ENCODE measurements at regions not wholly inside any gene's neighbourhood (a gene's known extent, or its start where the extent isn't known, plus 50 kb on each side); places are given as distances from the start of the nearest gene placed in this dataset.
"Not testable (repeated sequence)": the region's sequence is repeated elsewhere in the genome, so short reads cannot be mapped to it uniquely, and the experiment has no call there.

GRCh38 chr5:167853421-167853820 is 438.0 kb upstream of the WWC1 start:
- DNase-seq, result no peak

DNA sequence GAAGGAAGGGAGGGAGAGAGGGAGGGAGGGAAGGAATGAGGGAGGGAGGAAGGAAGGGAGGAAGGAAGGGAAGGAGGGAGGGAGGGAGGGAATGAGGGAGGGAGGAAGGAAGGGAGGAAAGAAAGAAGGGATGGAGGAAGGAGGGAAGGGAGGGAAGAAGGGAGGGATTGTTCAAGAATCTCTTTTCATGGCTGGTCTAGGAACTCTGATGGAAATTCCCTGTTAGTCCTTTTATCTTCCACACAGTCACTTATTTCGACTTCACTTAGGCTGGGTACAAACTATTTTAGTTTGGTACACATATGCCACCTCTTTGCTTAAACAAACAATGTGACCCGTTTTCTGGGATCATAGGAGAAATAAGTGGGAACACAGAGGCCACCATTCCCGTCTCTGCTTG is 435.6 kb upstream of the WWC1 start:
- no peak for DNase-seq

GRCh38 chr5:167857321-167857720 is 434.1 kb upstream of the WWC1 start:
- no peak for DNase-seq

GRCh38 chr5:167858186-167858855 is 433.1 kb upstream of the WWC1 start:
- not testable (repeated sequence) for DNase-seq

DNA sequence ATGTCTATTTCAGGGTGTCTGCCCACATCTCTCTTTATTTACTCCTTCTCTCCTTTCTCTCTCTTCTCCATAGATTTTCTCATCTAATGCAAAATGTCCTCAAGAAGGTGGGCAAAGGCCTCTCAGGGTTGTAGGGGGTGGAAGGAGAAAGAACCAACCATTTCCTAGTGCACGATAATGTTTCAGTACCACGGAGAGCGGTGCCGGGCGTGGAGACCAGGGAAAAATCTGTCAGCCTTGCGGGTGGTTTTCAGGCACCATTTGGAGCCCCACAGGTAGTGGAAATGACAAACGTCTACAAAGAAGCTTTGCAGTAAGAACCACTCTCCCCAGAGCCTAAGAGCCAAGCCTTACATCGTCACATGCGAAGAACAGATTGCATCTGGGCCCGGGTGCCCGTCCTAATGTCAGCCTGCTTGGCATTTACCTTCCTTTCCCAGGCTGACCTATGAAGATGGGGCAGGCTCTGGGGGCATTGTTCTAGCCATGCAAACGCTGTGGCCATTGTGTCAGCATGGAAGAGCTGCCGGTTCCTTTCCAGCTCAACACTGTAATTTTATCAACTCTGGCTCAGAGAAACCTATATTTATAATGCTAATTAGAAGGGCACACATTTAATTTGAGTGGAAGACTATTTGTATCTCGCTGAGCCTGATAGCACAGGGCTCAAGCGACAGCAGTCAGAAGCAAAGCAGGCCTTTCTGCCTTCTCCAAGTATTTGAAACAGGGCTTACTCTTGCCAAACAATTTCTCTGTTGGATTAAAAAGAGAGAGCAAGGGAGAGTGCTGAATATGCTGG is 430.1 kb upstream of the WWC1 start:
- no peak for DNase-seq

- no peak for DNase-seq
These were observed 429.5 kb upstream of the WWC1 start for GRCh38 chr5:167861928-167862426.

DNA sequence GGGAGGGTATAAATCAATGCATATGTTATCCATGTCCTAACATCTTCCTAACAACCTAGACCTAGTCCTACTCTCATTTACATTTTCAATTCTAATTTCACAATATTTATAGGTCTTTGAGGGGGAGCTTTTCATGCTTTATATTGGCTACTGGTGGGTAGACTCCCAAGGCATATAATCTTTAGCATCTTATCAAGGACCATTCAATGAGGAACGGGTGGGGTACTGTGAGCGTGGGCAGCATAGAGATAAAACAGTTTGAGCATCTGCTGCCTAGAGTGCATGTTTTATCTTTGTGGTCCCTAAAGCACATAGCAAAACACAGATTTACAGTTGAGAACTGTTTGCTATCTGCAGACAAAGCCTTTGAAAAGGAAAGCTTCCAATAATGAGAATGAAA is 427.6 kb upstream of the WWC1 start:
- DNase-seq, result no peak

- no peak for DNase-seq
These were observed 426.6 kb upstream of the WWC1 start for GRCh38 chr5:167864801-167865200.

- no peak for DNase-seq
These were observed 424.6 kb upstream of the WWC1 start for GRCh38 chr5:167866797-167867196.

- no peak for DNase-seq
These were observed 424.2 kb upstream of the WWC1 start for GRCh38 chr5:167867281-167867680.

GRCh38 chr5:167869125-167869524 is 422.3 kb upstream of the WWC1 start:
- no peak for DNase-seq

DNA sequence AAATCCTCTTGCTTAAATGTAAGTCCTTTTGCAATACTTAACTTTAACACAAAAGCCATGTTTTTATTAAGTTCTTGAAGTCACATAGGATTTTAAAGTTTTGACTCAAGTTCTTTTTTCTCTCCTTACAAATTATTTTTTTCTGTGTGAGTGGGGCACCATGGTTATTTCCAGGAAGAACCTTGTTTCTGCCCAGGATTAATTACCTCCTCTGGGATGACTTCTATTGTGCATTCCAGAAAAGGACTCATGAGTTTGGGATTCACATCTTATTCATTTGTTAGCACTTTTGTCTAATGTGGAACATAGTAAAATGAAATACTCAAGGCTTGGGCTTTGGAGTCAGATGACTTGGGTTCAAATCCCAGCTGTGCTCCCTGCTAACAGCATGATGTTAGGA is 421.4 kb upstream of the WWC1 start:
- no peak for DNase-seq

DNA sequence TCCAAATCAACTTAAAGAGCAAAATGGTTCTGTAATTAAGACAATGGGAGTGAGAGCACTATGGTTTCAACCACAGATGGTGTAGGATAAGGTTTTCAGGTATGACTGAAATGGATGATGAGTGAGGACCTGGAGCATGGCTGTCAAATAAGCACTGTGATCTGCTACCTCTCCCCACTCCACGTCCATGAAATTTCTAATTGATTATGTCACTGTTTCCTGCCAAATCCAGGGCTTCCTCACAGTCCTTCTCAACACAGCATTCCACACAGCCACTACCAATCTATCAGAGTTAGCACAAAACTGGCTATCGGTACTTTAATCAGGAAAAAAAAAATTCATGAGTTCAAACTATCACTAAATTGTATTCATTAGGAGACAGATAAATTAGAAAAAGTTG is 420.4 kb upstream of the WWC1 start:
- DNase-seq, result no peak

GRCh38 chr5:167872791-167873190 is 418.7 kb upstream of the WWC1 start:
- no peak for DNase-seq

GRCh38 chr5:167877114-167877722 is 414.2 kb upstream of the WWC1 start:
- no peak for DNase-seq

- DNase-seq, result no peak
These were observed 413.5 kb upstream of the WWC1 start for GRCh38 chr5:167877924-167878323.

GRCh38 chr5:167880420-167880819 is 411.0 kb upstream of the WWC1 start:
- no peak for DNase-seq

DNA sequence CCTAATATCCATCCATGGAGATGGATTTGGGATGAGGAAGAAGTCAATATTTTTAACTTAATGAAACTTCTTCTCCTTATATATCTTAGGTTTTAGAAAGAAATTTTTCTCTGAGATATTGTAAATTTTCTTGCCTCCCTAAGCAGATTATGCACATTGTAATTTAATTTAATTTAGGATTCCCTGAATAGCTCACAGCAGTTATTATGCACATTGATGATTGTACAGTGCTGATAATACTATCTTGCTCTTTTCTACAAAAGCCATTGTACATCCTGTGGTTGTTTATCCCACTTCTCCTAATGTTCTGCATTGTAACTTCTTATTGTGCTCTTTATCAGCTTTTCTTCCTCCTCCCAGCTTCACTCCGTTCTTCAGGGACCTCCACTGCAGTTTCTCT is 410.4 kb upstream of the WWC1 start:
- no peak for DNase-seq

- no peak for DNase-seq
These were observed 405.2 kb upstream of the WWC1 start for GRCh38 chr5:167886196-167886595.

GRCh38 chr5:167888393-167888792 is 403.1 kb upstream of the WWC1 start:
- no peak for DNase-seq

DNA sequence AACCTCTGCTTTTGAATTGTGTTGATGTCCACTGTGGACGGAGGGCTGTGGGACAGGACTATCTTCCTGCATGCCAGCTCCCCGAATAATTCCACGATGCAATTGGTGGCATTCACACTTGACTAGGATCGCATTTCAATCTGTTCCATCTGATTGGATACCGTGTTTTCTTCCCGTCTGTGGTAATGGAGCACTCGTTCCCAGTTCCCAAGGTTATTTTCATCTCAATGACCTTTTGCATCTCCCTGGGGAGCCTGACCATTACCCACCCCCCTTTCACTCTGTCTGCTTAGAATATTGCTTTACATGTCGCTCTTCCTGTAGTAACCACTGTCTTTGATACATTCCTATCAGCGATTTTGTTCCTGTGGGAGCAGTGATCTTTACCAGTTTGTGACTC is 402.2 kb upstream of the WWC1 start:
- DNase-seq, result no peak

- no peak for DNase-seq
These were observed 398.9 kb upstream of the WWC1 start for GRCh38 chr5:167892352-167893115.

DNA sequence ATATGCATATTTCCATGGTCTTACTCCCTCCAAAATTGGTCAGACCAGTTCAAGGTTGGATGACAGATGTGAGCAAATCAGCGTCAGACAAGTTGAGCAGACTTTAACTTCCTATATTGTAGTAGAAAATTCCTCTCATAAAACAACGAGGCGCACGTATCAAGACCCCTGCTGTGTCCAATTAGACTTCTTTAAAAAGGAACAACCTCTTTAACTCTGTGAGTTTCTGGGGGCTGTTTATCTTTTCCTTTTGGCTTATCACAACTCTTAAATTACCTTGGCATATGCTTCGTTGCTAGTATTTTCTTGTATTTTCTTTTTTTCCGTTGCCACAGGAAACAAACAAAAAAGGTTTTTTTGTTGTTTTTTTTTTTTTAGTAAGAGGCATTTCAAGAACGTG is 398.2 kb upstream of the WWC1 start:
- no peak for DNase-seq

Measured in CD4-positive, alpha-beta T cell treated with Interleukin-17A for 1 hour (primary cell).